KMS-11 (cell line): ENCODE measurements at regions not wholly inside any gene's neighbourhood (a gene's known extent, or its start where the extent isn't known, plus 50 kb on each side); places are given as distances from the start of the nearest gene placed in this dataset.

Source experiments
- H2AFZ ChIP-seq: fragments of 200-600 bp; sonication (generic); 2 replicates; pipeline ENCODE4 v1.6.1; 2016; ENCODE audit warnings: antibody characterized with exemption, mixed run types, low read depth
- H3K27ac ChIP-seq: fragments of 200-600 bp; sonication (generic); 2 replicates; pipeline ENCODE4 v1.6.1; 2016; ENCODE audit warnings: mild to moderate bottlenecking, mixed run types
- H3K27me3 ChIP-seq: fragments of 200-600 bp; sonication (generic); 2 replicates; pipeline ENCODE4 v1.6.1; 2017; ENCODE audit warnings: mild to moderate bottlenecking, low read depth, mixed run types, moderate library complexity; ENCODE audit not compliant: insufficient read depth
- H3K36me3 ChIP-seq: fragments of 200-600 bp; sonication (generic); 2 replicates; pipeline ENCODE4 v1.6.1; 2017; ENCODE audit warnings: mild to moderate bottlenecking, mixed run types; ENCODE audit not compliant: insufficient read depth
- H3K4me1 ChIP-seq: fragments of 200-600 bp; sonication (generic); 2 replicates; pipeline ENCODE4 v1.6.1; 2016; ENCODE audit warnings: mild to moderate bottlenecking, low read depth, mixed run types; ENCODE audit not compliant: poor library complexity, severe bottlenecking
- H3K4me2 ChIP-seq: fragments of 200-600 bp; sonication (generic); 2 replicates; pipeline ENCODE4 v1.7.0; 2016; ENCODE audit warnings: mild to moderate bottlenecking, mixed run types
- H3K4me3 ChIP-seq: fragments of 200-600 bp; sonication (generic); IDR thresholded peaks from 2 replicates; pipeline ENCODE4 v1.6.1; 2017; ENCODE audit warnings: low read depth, low read length, mixed read lengths; ENCODE audit not compliant: insufficient read depth
- H3K79me2 ChIP-seq: fragments of 200-600 bp; sonication (generic); 2 replicates; pipeline ENCODE4 v1.6.1; 2016; ENCODE audit warnings: low read depth, mixed run types; ENCODE audit not compliant: insufficient read depth
- H3K9ac ChIP-seq: fragments of 200-600 bp; sonication (generic); 2 replicates; pipeline ENCODE4 v1.6.1; 2016; ENCODE audit warnings: mild to moderate bottlenecking, mixed run types
- H4K20me1 ChIP-seq: fragments of 200-600 bp; sonication (generic); 2 replicates; pipeline ENCODE4 v1.6.1; 2016; ENCODE audit warnings: mild to moderate bottlenecking, mixed run types; ENCODE audit not compliant: insufficient read depth
- TF ChIP-seq, protein P1 (sequence below): fragments of 200-600 bp; sonication (generic); conservative IDR thresholded peaks from 2 replicates; pipeline ENCODE4 v1.6.1; 2017; ENCODE audit warnings: low read depth, mild to moderate bottlenecking, antibody characterized with exemption, low read length, moderate library complexity, mixed read lengths

DNA sequence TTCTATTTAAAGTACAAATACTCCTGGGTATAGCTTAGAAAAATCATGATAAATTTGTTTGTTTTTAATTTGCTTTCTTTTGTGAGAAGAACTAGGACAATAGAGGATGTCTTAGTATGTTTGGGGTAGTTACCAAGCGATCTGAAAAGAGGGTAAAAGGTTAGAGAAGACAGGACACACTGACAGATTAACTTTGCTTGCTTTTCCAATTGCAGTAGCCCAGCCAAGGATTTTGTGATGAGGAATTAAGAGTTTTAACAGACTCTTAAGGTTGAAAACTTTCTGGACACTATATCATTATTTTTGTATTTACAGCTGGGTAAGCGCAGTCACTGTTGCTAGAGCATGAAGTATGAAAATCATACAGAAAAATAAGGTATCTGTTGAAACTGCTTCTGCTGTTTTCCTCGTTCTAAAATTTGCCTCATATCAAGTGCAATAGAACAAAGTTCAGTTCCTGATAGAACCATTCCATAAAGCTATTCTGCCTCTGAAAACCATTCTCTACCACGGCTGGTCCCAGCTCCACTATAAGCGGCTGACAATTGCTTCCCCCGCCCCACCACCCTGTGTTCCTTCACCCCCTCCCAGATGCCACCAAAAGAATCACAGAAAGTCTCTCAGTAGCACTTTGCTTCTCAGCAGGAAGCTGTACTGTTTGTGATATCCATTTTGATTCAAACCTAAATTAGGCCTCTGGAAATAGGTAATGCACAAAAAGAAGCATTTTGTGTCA lies 413.4 kb downstream of the BCAT1 start:
- Histone ChIP-seq H4K20me1 (no peaks in the 10 kb centered on the region), H3K9ac (no peak overlapping the region), H3K27ac (no peak overlapping the region), H3K79me2 (no peaks in the 10 kb centered on the region), H3K4me1 (no peaks in the 10 kb centered on the region), H2AFZ (no peak overlapping the region), H3K27me3 (no peaks in the 10 kb centered on the region), H3K4me3 (no peak overlapping the region), H3K4me2 (no peak overlapping the region), H3K36me3 (no peaks in the 10 kb centered on the region)
- TF ChIP-seq, protein P1, sequence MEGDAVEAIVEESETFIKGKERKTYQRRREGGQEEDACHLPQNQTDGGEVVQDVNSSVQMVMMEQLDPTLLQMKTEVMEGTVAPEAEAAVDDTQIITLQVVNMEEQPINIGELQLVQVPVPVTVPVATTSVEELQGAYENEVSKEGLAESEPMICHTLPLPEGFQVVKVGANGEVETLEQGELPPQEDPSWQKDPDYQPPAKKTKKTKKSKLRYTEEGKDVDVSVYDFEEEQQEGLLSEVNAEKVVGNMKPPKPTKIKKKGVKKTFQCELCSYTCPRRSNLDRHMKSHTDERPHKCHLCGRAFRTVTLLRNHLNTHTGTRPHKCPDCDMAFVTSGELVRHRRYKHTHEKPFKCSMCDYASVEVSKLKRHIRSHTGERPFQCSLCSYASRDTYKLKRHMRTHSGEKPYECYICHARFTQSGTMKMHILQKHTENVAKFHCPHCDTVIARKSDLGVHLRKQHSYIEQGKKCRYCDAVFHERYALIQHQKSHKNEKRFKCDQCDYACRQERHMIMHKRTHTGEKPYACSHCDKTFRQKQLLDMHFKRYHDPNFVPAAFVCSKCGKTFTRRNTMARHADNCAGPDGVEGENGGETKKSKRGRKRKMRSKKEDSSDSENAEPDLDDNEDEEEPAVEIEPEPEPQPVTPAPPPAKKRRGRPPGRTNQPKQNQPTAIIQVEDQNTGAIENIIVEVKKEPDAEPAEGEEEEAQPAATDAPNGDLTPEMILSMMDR, result no peak

DNA sequence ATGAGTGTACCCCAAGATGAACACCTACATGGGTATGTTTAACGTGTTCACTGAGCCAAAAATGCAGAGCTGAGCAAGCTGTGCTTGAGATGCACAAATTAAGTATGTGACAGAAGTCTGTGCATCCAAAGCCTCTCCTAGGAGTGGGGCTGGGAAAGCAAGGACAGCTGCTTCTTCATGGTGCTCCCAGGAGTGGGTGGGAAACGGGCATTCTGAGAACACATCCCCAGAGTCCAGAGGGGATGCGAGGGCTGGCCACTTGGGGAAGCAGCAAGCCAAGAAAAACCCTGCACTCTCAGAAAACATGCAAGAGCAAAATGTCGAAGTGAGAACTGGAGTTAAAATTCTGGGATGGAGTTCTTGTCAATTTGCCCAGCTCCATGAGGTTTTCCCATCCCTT lies 414.3 kb downstream of the BCAT1 start:
- no peak overlapping the region for H3K9ac ChIP-seq
- no peaks in the 10 kb centered on the region for H3K36me3 ChIP-seq
- H3K27ac ChIP-seq, result no peak overlapping the region
- no peak overlapping the region for H3K4me3 ChIP-seq
- H3K79me2 ChIP-seq, result no peaks in the 10 kb centered on the region
- H4K20me1 ChIP-seq, result no peaks in the 10 kb centered on the region
- TF ChIP-seq, protein P1, result no peak
- H3K4me2 ChIP-seq, result no peak overlapping the region
- H2AFZ ChIP-seq, result no peak overlapping the region
- no peaks in the 10 kb centered on the region for H3K27me3 ChIP-seq
- H3K4me1 ChIP-seq, result no peaks in the 10 kb centered on the region

DNA sequence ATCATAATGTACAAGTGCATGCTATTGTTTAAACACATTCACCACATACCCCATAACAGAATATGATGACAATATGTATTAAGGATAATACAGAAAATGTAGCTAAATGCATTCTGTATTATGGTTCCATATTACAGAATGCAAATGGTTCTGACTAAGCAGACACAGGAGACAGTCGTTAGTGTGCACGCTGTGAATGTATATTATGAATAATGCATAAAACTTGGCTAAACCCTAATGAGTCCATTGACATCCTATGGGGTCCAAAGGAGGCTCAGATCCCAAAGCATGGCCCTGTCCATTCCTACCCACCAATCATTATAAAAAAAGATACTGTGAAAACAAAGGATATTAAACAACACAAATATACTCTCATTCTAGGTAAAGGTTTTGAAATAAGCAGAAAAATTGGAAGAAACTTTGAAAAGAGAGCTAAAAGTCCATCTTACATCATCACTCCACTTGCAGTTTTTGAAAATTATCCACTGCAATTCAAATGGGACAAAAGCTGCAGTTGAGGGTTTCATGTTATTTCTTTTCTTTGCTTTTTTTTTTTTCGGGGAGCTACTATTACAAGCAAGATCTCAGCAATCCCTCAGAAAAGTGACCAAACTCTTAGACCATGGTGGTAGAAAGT lies 415.1 kb downstream of the BCAT1 start:
- Histone ChIP-seq H3K36me3 (no peaks in the 10 kb centered on the region), H3K4me3 (no peak overlapping the region), H3K4me2 (no peak overlapping the region), H3K27me3 (no peaks in the 10 kb centered on the region), H4K20me1 (no peaks in the 10 kb centered on the region), H3K27ac (no peak overlapping the region), H2AFZ (no peak overlapping the region), H3K9ac (no peak overlapping the region), H3K4me1 (no peaks in the 10 kb centered on the region), H3K79me2 (no peaks in the 10 kb centered on the region)
- TF ChIP-seq, protein P1, result no peak

DNA sequence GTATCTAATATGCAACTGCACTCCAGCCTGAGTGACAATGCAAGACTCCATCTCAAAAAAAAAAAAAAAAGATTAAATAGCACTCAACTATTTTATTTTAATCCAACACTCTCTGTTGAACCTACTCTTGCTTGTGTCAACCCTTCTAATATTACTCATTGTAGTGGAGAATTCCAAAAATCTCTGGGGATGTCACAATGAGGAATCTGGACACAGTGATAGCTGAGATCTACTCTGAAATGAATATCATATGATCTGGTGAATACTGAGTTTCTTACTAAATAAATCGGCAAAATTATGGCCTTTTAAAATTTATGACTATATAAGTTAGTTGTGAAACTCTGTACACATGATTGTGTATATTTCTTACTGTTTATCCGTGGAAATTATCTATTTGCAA lies 418.2 kb downstream of the BCAT1 start:
- H3K79me2 ChIP-seq, result no peaks in the 10 kb centered on the region
- H3K36me3 ChIP-seq, result no peaks in the 10 kb centered on the region
- TF ChIP-seq, protein P1, result no peak
- H2AFZ ChIP-seq, result no peak overlapping the region
- no peaks in the 10 kb centered on the region for H3K4me1 ChIP-seq
- H3K4me2 ChIP-seq, result no peak overlapping the region
- no peak overlapping the region for H3K4me3 ChIP-seq
- no peaks in the 10 kb centered on the region for H4K20me1 ChIP-seq
- H3K27ac ChIP-seq, result no peak overlapping the region
- H3K9ac ChIP-seq, result no peak overlapping the region
- H3K27me3 ChIP-seq, result no peaks in the 10 kb centered on the region
